Activated CD4-positive, alpha-beta memory T cell treated with anti-CD3 and anti-CD28 coated beads, Interleukin-2, amount 10 ng/mL, durations not matched to agents 7 days and 5 days (primary cell): ENCODE measurements at regions not wholly inside any gene's neighbourhood (a gene's known extent, or its start where the extent isn't known, plus 50 kb on each side); places are given as distances from the start of the nearest gene placed in this dataset.

Experiments used
- CTCF ChIA-PET: fragments of 350-600 bp; sonication (Branson Sonifier 250); formaldehyde crosslinking; loops from one replicate; lab custom pipeline; 2021; ENCODE audit warnings: antibody characterized with exemption, inconsistent platforms; lab: Charles Lee
- POLR2A ChIA-PET: fragments of 350-600 bp; sonication (Branson Sonifier 250); formaldehyde crosslinking; loops from one replicate; lab custom pipeline; 2021; ENCODE audit warnings: antibody characterized with exemption; lab: Charles Lee
- DNase-seq: peaks from one replicate; pipeline ENCODE4 v3.0.0-alpha.2; 2020
- H3K27ac Mint-ChIP-seq: one replicate; pipeline ENCODE4 v1.8.0; 2021; ENCODE audit warnings: mild to moderate bottlenecking, mixed read lengths
- H3K27me3 Mint-ChIP-seq: one replicate; pipeline ENCODE4 v1.8.0; 2021; ENCODE audit warnings: mixed read lengths
- H3K36me3 Mint-ChIP-seq: one replicate; pipeline ENCODE4 v1.8.0; 2021; ENCODE audit warnings: low read depth, mixed read lengths
- H3K4me1 Mint-ChIP-seq: one replicate; pipeline ENCODE4 v1.8.0; 2021; ENCODE audit warnings: mixed read lengths
- H3K4me3 Mint-ChIP-seq: one replicate; pipeline ENCODE4 v1.8.0; 2021; ENCODE audit warnings: mild to moderate bottlenecking, mixed read lengths
- H3K9me3 Mint-ChIP-seq: one replicate; pipeline ENCODE4 v1.8.0; 2021; ENCODE audit warnings: mixed read lengths

DNA sequence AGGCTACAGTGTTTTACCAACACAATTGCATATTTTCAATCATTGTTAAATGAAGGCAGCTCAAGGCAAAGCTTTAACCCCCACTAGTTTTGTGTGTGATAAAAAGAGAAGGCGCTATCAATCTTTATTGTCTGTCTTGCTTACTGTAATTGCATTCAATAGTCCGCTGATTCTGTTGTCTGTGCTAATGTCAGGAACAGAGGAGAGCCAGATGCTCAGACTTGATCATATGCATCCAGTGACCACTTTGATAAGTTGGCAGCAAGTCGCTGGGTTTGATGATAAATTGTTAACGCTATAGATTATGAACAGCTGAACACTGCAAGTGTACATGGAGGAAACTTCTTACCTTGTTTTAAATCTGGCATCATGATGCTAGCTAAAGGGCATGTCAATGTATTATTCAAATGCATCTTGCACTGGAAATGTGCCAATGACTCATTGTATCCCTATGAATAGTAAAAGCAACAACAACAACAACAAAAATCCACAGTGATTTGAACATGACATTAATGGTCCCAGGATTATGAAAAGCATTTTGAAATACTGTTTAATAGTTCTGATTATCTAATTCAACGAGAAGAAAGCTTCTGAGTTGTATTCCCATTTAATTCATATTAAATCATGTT, 423.5 kb upstream of the FANCL start:
- CTCF ChIA-PET, result no interaction called here

DNA sequence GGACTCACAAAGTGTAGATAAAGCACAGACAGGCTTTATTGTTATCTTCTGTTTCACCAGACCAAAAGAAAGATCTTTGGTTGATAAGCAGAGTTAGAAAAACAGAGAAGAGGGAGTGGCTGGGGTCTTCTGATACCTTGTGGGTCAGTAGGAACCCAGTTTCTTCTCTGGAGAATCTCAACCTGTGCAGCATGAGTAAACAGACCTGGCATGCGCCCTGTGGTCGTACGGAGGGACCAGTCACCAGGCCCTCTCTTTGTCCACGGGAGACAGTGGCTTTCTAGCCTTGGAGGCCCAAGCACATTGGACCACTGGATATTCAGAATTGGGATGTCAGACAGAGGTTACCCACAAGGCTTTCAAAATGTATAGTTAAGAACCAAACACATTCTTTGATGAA, 418.9 kb upstream of the FANCL start:
- ChIA-PET CTCF (no interaction called here), POLR2A (no interaction called here)
- no peak for DNase-seq
- Mint-ChIP-seq H3K27me3 (peaks cover 1% of the 10 kb centered on the region), H3K9me3 (no peaks in the 10 kb centered on the region), H3K27ac (no peak overlapping the region), H3K4me3 (no peak overlapping the region), H3K36me3 (no peaks in the 10 kb centered on the region), H3K4me1 (no peaks in the 10 kb centered on the region)

More for the DNA sequence above, 423.5 kb upstream of the FANCL start:
- H3K27me3 Mint-ChIP-seq, result no peaks in the 10 kb centered on the region
- no peak overlapping the region for H3K4me3 Mint-ChIP-seq
- no peaks in the 10 kb centered on the region for H3K4me1 Mint-ChIP-seq
- no peak for DNase-seq
- POLR2A ChIA-PET, result no interaction called here
- H3K27ac Mint-ChIP-seq, result no peak overlapping the region
- no peaks in the 10 kb centered on the region for H3K9me3 Mint-ChIP-seq
- no peaks in the 10 kb centered on the region for H3K36me3 Mint-ChIP-seq

DNA sequence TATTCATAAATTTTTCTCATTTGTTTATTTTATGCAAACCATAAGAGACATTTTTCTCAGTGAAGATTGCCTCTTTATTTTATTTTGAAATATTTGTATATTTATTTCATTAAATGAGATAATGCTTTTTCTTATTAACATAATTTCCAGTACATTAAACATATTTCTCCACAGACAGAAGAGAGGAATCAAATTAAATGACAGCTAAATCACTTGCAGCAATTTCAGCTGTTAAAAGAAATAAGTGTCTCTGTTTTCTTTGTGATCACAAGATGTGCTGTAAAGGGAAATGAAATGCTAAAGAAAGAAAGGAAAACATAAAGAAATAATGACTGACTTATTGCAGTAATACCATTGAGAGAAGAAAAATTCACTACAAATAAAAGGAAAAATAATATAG, 414.0 kb upstream of the FANCL start:
- POLR2A ChIA-PET, result no interaction called here
- Mint-ChIP-seq H3K4me1 (no peaks in the 10 kb centered on the region), H3K27ac (no peak overlapping the region), H3K4me3 (no peak overlapping the region), H3K9me3 (no peaks in the 10 kb centered on the region), H3K27me3 (peaks cover 3% of the 10 kb centered on the region), H3K36me3 (no peaks in the 10 kb centered on the region)
- CTCF ChIA-PET, result no interaction called here
- DNase-seq, result no peak

DNA sequence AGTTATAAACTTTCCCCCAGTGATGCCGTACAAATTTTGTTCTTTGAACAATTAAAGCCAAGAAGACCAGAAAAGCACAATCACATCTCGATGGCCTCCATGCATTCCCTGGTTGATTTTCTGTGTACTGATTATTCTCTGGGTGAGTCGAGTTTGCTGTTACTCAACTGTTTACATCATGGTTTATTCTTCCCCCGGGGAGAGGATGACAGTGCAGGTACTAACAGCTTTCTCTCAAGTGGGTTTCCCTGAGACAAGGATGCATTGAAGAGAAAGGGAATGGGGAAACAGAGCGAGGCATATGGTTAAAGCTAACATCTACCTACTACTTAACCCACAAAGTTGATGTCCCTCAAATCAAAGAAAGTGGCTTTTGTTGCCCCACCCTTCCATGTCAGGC, 410.8 kb upstream of the FANCL start:
- POLR2A ChIA-PET, result no interaction called here
- Mint-ChIP-seq H3K4me1 (no peaks in the 10 kb centered on the region), H3K27ac (no peak overlapping the region), H3K4me3 (no peak overlapping the region), H3K27me3 (peaks cover 3% of the 10 kb centered on the region), H3K36me3 (no peaks in the 10 kb centered on the region), H3K9me3 (no peaks in the 10 kb centered on the region)
- CTCF ChIA-PET, result no interaction called here
- DNase-seq, result no peak

DNA sequence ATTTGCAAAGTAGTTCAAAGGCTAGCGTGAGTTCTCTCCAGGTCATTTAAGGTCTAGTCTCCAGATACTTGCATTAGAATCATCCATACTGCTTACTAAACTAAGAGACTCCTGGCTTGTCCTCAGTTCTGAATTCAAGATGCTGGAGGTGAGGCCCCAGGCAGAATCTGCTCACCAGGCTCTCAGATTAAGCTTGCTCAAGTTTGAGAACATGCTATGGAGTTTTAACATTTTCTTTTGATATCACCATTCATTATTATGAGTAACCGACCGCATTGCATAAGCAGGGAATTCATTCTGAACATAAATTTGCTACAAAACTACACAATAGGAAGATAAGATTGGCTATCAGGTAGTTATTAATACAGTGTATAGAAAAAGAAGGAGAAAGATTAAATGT, 409.7 kb upstream of the FANCL start:
- Mint-ChIP-seq H3K9me3 (no peaks in the 10 kb centered on the region), H3K4me3 (no peak overlapping the region), H3K27me3 (peaks cover 2% of the 10 kb centered on the region), H3K4me1 (no peaks in the 10 kb centered on the region), H3K36me3 (no peaks in the 10 kb centered on the region), H3K27ac (no peak overlapping the region)
- ChIA-PET POLR2A (no interaction called here), CTCF (no interaction called here)
- no peak for DNase-seq

DNA sequence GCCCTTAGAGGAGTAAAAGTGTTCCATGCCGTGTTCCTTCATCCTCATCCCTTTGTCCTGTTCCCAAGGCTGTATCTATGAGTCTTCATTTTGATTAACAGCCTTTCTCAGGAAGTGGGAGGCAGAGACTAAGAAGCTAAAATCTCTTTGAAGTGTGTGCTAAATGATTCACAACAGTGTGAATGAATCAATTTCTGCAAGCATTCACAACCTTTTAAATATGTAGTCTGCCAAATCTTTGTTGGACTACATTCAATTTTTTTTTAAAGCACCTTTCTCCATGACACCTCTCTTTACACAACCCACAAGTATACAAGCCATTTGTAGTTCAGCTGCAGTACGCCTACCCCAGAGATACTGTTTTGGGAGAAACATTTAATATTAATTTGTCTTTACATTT, 408.6 kb upstream of the FANCL start:
- H3K4me3 Mint-ChIP-seq, result no peak overlapping the region
- H3K36me3 Mint-ChIP-seq, result no peaks in the 10 kb centered on the region
- DNase-seq, result no peak
- ChIA-PET CTCF (no interaction called here), POLR2A (no interaction called here)
- H3K27me3 Mint-ChIP-seq, result peaks cover 2% of the 10 kb centered on the region
- no peaks in the 10 kb centered on the region for H3K9me3 Mint-ChIP-seq
- H3K4me1 Mint-ChIP-seq, result no peaks in the 10 kb centered on the region
- H3K27ac Mint-ChIP-seq, result no peak overlapping the region

DNA sequence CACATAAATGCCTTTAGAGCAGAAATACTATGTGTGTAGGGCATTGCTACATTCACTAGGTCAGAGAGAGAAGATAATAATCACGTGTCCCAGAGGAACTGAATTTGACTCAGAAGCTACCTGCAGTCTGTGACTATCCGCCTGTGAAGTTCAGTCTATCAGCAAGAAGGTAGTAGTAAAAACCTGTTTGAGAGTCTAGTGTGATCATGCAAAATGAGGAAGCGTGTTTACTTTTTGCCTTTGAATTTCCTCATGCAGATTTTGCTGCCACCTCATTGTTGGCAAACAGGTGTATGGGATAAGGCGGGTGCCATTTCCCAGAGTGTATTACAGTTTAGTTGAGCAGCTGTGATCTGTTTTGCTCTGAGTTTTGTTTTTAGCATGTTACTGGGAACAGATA, 403.9 kb upstream of the FANCL start:
- POLR2A ChIA-PET, result no interaction called here

DNA sequence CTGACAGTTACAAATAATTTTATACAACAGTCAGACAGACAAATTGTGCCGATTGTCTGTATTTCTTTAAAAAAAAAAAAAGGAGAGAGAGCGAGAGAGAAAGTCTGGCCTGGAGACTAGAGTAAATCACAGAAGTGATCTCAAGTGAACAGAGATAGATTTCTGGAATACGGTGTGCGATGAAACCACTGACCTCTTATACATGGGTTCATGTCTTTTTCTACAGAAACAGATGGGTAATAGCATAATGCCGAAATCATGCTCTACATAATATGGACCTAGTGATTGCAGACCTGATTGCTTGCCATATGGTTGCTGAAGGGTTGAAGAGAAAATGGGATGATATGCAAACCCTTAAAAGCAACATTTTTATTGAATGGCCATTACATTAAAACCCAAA, 403.3 kb upstream of the FANCL start:
- no peaks in the 10 kb centered on the region for H3K4me1 Mint-ChIP-seq
- ChIA-PET CTCF (interaction anchor here (0.7 kb wide), 1 partner anchor 78 kb away, joined by 3 read pairs; no protein-coding TSS in a partner anchor), POLR2A (no interaction called here)
- H3K9me3 Mint-ChIP-seq, result no peaks in the 10 kb centered on the region
- no peaks in the 10 kb centered on the region for H3K36me3 Mint-ChIP-seq
- no peak for DNase-seq
- H3K27ac Mint-ChIP-seq, result no peak overlapping the region
- no peaks in the 10 kb centered on the region for H3K27me3 Mint-ChIP-seq
- H3K4me3 Mint-ChIP-seq, result no peak overlapping the region

More for the DNA sequence above, 403.9 kb upstream of the FANCL start:
- H3K27ac Mint-ChIP-seq, result no peak overlapping the region
- no peak overlapping the region for H3K4me3 Mint-ChIP-seq
- CTCF ChIA-PET, result no interaction called here
- no peaks in the 10 kb centered on the region for H3K4me1 Mint-ChIP-seq
- no peaks in the 10 kb centered on the region for H3K36me3 Mint-ChIP-seq
- H3K27me3 Mint-ChIP-seq, result no peaks in the 10 kb centered on the region
- DNase-seq, result no peak
- H3K9me3 Mint-ChIP-seq, result no peaks in the 10 kb centered on the region

DNA sequence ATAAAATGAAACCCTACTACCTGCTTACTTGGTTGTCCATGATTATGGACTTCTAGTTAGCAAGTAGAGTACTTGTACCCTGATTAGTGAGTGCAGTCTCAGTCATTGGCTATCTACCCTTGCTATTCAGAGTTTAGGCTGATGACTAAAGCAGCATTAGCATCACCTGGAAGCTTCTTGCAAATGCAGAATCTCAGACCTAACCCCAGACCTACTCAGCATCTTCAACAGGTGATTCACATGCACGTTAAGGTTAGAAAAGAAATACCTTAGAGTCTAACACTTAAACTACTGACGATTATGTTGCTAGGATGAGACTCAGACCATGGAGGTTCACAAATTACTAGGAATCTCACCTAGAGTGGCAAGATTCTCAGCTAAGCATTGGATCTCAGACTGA, 399.9 kb upstream of the FANCL start:
- POLR2A ChIA-PET, result no interaction called here

DNA sequence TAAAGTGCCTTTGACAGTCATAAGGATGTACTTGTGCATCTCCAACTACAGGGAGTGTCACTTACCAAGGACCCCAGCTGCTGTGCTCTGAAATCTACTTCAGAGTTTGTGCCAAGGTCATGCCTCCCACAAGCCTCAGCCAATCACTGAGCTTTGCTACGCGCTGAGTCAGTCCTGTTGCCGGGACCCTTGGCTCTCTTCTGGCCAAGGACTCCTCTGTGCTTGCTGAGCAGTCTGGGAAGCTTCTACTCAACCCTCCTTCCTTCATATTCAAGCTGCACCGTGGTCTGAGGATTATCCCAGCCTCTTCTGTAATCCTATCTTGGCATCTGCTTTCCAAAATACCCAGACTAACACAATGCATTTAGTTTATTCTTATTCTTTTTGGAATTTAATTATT, 398.9 kb upstream of the FANCL start:
- Mint-ChIP-seq H3K9me3 (no peaks in the 10 kb centered on the region), H3K27me3 (no peaks in the 10 kb centered on the region), H3K4me1 (no peaks in the 10 kb centered on the region), H3K36me3 (no peaks in the 10 kb centered on the region), H3K27ac (no peak overlapping the region), H3K4me3 (no peak overlapping the region)
- POLR2A ChIA-PET, result no interaction called here
- no peak for DNase-seq
- CTCF ChIA-PET, result no interaction called here

More for the DNA sequence above, 399.9 kb upstream of the FANCL start:
- no peaks in the 10 kb centered on the region for H3K4me1 Mint-ChIP-seq
- CTCF ChIA-PET, result no interaction called here
- no peak for DNase-seq
- no peaks in the 10 kb centered on the region for H3K27me3 Mint-ChIP-seq
- no peaks in the 10 kb centered on the region for H3K36me3 Mint-ChIP-seq
- H3K9me3 Mint-ChIP-seq, result no peaks in the 10 kb centered on the region
- H3K27ac Mint-ChIP-seq, result no peak overlapping the region
- H3K4me3 Mint-ChIP-seq, result no peak overlapping the region

DNA sequence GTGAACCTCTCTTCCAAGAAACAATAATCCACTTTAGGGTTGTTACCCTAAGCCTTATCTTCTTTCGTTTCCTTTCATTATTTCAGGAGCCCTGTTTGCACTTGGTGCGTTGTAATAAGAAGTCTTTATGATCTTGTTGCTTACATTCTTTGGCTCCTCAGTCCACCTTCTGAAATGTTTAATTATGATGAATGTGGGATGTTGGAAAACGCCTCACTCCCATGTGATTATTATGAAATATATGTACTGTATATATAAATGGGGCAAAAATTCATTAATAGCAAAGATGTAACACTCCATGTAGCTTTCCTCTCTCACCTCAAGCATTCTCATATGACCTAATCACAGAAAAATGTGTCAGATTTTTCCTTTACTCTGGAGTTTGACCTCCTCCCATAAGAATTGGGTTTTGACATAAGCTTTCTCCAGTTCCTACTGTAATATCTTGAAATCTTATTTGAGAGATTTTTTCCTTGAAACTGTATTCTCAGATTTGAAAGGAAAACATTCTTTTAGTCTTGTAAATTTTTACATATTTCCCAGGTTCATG, 397.2 kb upstream of the FANCL start:
- ChIA-PET POLR2A (no interaction called here), CTCF (no interaction called here)
- Mint-ChIP-seq H3K4me3 (no peak overlapping the region), H3K27ac (no peak overlapping the region), H3K4me1 (no peaks in the 10 kb centered on the region), H3K36me3 (no peaks in the 10 kb centered on the region), H3K27me3 (no peaks in the 10 kb centered on the region), H3K9me3 (no peaks in the 10 kb centered on the region)
- no peak for DNase-seq

DNA sequence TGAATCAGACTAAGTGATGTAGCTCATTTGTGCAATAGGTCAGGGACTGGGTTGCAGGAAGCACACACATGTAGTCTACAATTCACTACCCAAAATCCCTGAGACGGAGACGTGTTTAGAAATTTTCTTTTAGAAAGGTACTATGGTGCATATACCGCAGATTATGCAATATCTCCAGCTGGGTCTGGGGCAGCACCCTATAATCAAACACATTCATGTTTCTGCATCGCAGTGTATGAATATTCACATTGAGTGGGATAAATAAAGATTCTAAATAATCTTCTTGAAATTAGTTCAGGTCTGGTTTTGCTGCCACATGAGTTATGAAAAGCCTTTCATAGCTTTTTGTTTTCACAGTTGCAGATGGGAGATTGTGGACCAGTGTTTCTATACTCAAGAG, 395.7 kb upstream of the FANCL start:
- DNase-seq, result no peak
- no peaks in the 10 kb centered on the region for H3K4me1 Mint-ChIP-seq
- ChIA-PET CTCF (no interaction called here), POLR2A (no interaction called here)
- H3K4me3 Mint-ChIP-seq, result no peak overlapping the region
- no peaks in the 10 kb centered on the region for H3K36me3 Mint-ChIP-seq
- H3K27ac Mint-ChIP-seq, result no peak overlapping the region
- no peaks in the 10 kb centered on the region for H3K9me3 Mint-ChIP-seq
- H3K27me3 Mint-ChIP-seq, result no peaks in the 10 kb centered on the region

DNA sequence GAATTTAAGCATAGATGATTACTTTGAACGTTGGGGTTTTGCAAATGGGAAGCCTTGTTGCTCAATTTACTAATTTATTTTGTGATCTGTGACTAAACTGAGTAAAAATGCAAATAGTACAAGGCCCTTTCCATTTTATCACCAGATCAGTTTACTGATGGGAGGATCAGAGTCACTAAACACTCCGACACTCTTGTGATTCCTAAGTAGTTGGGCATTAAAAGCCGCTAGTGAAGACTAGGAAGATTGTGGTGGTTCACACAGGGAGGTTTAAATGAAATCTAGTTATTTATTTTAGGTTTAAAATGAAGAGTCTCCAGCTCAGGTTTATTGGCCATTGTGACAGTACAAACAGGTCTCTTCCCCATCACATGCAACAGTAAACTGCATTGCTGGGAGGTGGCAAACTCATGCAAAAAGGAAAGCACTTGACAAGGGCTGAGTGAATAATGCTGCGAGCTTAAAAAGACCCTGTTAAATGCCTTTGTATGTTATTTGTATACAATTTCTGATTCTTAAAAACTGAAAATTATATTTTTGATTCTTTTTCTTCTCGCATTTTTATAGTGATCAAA, 394.8 kb upstream of the FANCL start:
- ChIA-PET CTCF (no interaction called here), POLR2A (no interaction called here)
- no peak overlapping the region for H3K4me3 Mint-ChIP-seq
- no peaks in the 10 kb centered on the region for H3K27me3 Mint-ChIP-seq
- H3K36me3 Mint-ChIP-seq, result no peaks in the 10 kb centered on the region
- H3K27ac Mint-ChIP-seq, result no peak overlapping the region
- DNase-seq, result no peak
- no peaks in the 10 kb centered on the region for H3K4me1 Mint-ChIP-seq
- no peaks in the 10 kb centered on the region for H3K9me3 Mint-ChIP-seq
